Keratinocyte (primary cell): ENCODE measurements at regions not wholly inside any gene's neighbourhood (a gene's known extent, or its start where the extent isn't known, plus 50 kb on each side); places are given as distances from the start of the nearest gene placed in this dataset.

Experiments
- DNase-seq: peaks from one replicate; pipeline ENCODE4 v3.0.0-alpha.2; 2011; ENCODE audit warnings: low read depth, missing footprints, low spot score
- FAIRE-seq: peaks from 2 replicates; lab custom pipeline; 2011; peaks lifted over from hg19 to GRCh38; lab: Jason Lieb, UNC
- H2AFZ ChIP-seq: 2 replicates; pipeline ENCODE4 v1.6.0; 2012; ENCODE audit warnings: low read length, control low read depth, inconsistent platforms; ENCODE audit not compliant: control insufficient read depth
- H3K27ac ChIP-seq: 2 replicates; pipeline ENCODE4 v1.5.1; 2011; ENCODE audit warnings: low read length; ENCODE audit not compliant: control insufficient read depth, insufficient read depth
- H3K27me3 ChIP-seq: 3 replicates; pipeline ENCODE4 v1.6.0; 2011; ENCODE audit warnings: low read length; ENCODE audit not compliant: control insufficient read depth, insufficient read depth; ENCODE audit errors: extremely low read depth
- H3K36me3 ChIP-seq, 2 experiments: 2 replicates in 1 of 2; 3 replicates in 1 of 2; pipeline ENCODE4 v1.5.1; 2011; ENCODE audit warnings: low read length in 2 of 2, mild to moderate bottlenecking in 1 of 2; ENCODE audit not compliant: control insufficient read depth in 2 of 2, insufficient read depth in 2 of 2; ENCODE audit errors: extremely low read depth in 1 of 2
- H3K4me1 ChIP-seq: 3 replicates; pipeline ENCODE4 v1.5.1; 2011; ENCODE audit warnings: low read length; ENCODE audit not compliant: control insufficient read depth, insufficient read depth; ENCODE audit errors: extremely low read depth
- H3K4me2 ChIP-seq: 3 replicates; pipeline ENCODE4 v1.6.0; 2011; ENCODE audit warnings: low read depth, low read length; ENCODE audit not compliant: control insufficient read depth, insufficient read depth; ENCODE audit errors: extremely low read depth
- H3K4me3 ChIP-seq, 3 experiments: fragments of 200-600 bp in 1 of 3; sonication (generic) in 1 of 3; 2 replicates in 2 of 3; 3 replicates in 1 of 3; pipeline ENCODE4 v1.5.1; 2011 to 2016; ENCODE audit warnings: low read length in 3 of 3, mild to moderate bottlenecking in 3 of 3, control low read depth in 2 of 3, inconsistent platforms in 1 of 3, low read depth in 1 of 3, mixed read lengths in 1 of 3, mixed run types in 1 of 3, moderate library complexity in 1 of 3; ENCODE audit not compliant: control insufficient read depth in 2 of 3, insufficient read depth in 2 of 3; ENCODE audit errors: extremely low read depth in 1 of 3
- H3K79me2 ChIP-seq: 2 replicates; pipeline ENCODE4 v1.6.0; 2012; ENCODE audit warnings: low read length; ENCODE audit not compliant: control insufficient read depth, insufficient read depth
- H3K9ac ChIP-seq: 3 replicates; pipeline ENCODE4 v1.6.0; 2011; ENCODE audit warnings: low read length; ENCODE audit not compliant: control insufficient read depth, insufficient read depth; ENCODE audit errors: extremely low read depth
- H3K9me1 ChIP-seq: 3 replicates; pipeline ENCODE4 v1.6.0; 2011; ENCODE audit warnings: low read length; ENCODE audit not compliant: control insufficient read depth, insufficient read depth; ENCODE audit errors: extremely low read depth
- H3K9me3 ChIP-seq: 2 replicates; pipeline ENCODE4 v1.5.1; 2012; ENCODE audit warnings: low read depth, low read length; ENCODE audit not compliant: control insufficient read depth
- H4K20me1 ChIP-seq: 3 replicates; pipeline ENCODE4 v1.6.0; 2011; ENCODE audit warnings: low read length; ENCODE audit not compliant: control insufficient read depth, insufficient read depth; ENCODE audit errors: extremely low read depth
- CTCF ChIP-seq, 3 experiments: IDR thresholded peaks in 1 of 3; conservative IDR thresholded peaks in 1 of 3; optimal IDR thresholded peaks in 1 of 3; 2 replicates in 2 of 3; 3 replicates in 1 of 3; pipeline versions ENCODE3 to v1.5.1; 2011; ENCODE audit warnings: low read length in 3 of 3, mild to moderate bottlenecking in 3 of 3, moderate library complexity in 2 of 3, control low read depth in 1 of 3, inconsistent platforms in 1 of 3; ENCODE audit not compliant: insufficient read depth in 2 of 3; ENCODE audit errors: extremely low read depth in 1 of 3
- EZH2 ChIP-seq: IDR thresholded peaks from one replicate; pipeline ENCODE4 v1.6.1; 2012; ENCODE audit warnings: inconsistent platforms, mild to moderate bottlenecking, low read length, moderate library complexity
- dilution Hi-C: fragments of 300-500 bp; cut with MboI; formaldehyde crosslinking; loops from one replicate; pipeline ENCODE4 v1.7.0; 2020; ENCODE audit warnings: low sequenced_read_pairs; ENCODE audit not compliant: extremely low pct_ligation_motif_present

- H3K9me1 ChIP-seq = no peaks in the 10 kb centered on the region
- H2AFZ ChIP-seq = no peak overlapping the region
- no peaks in the 10 kb centered on the region for H3K9me3 ChIP-seq
- no peaks in the 10 kb centered on the region for H3K27me3 ChIP-seq
- no peaks in the 10 kb centered on the region for H4K20me1 ChIP-seq
- no peaks in the 10 kb centered on the region for H3K4me1 ChIP-seq
- dilution Hi-C loops = no loop called here
- H3K9ac ChIP-seq = no peak overlapping the region
- TF ChIP-seq CTCF (optimal IDR thresholded peaks at IDR 0.05 in 1 of 3, IDR thresholded peaks at IDR 0.05 in 1 of 3, conservative IDR thresholded peaks at IDR 0.05 in 1 of 3; ENCODE audit: extremely low read depth in 1 of 3, insufficient read depth in 2 of 3, low read length in 3 of 3) (no peak), EZH2 (no peak)
- FAIRE-seq (no peak), DNase-seq (no peak)
- H3K27ac ChIP-seq = no peak overlapping the region
- H3K4me2 ChIP-seq = no peak overlapping the region
- no peak overlapping the region for H3K4me3 ChIP-seq
- H3K36me3 ChIP-seq = no peaks in the 10 kb centered on the region
- no peaks in the 10 kb centered on the region for H3K79me2 ChIP-seq
Measured at GRCh38 chr9:22286661-22287060, 160.0 kb upstream of the DMRTA1 start.

GRCh38 chr9:22288661-22289060, 158.0 kb upstream of the DMRTA1 start:
- FAIRE-seq = no peak
- dilution Hi-C loops = no loop called here

More at GRCh38 chr9:22288661-22289060, 158.0 kb upstream of the DMRTA1 start:
- no peaks in the 10 kb centered on the region for H3K4me1 ChIP-seq
- no peak overlapping the region for H2AFZ ChIP-seq
- H3K4me3 ChIP-seq = no peak overlapping the region
- DNase-seq = no peak
- H3K79me2 ChIP-seq = no peaks in the 10 kb centered on the region
- H3K27me3 ChIP-seq = no peaks in the 10 kb centered on the region
- H3K27ac ChIP-seq = no peak overlapping the region
- H3K9me3 ChIP-seq = no peaks in the 10 kb centered on the region
- no peaks in the 10 kb centered on the region for H3K9me1 ChIP-seq
- no peaks in the 10 kb centered on the region for H3K36me3 ChIP-seq
- TF ChIP-seq EZH2 (no peak), CTCF (optimal IDR thresholded peaks at IDR 0.05 in 1 of 3, IDR thresholded peaks at IDR 0.05 in 1 of 3, conservative IDR thresholded peaks at IDR 0.05 in 1 of 3; ENCODE audit: extremely low read depth in 1 of 3, insufficient read depth in 2 of 3, low read length in 3 of 3) (no peak)
- no peak overlapping the region for H3K4me2 ChIP-seq
- no peaks in the 10 kb centered on the region for H4K20me1 ChIP-seq
- no peak overlapping the region for H3K9ac ChIP-seq
